ENCODE measurements at regions not wholly inside any gene's neighbourhood (a gene's known extent, or its start where the extent isn't known, plus 50 kb on each side); places are given as distances from the start of the nearest gene placed in this dataset.

- no peak for TF ChIP-seq FOS (IDR thresholded peaks at IDR 0.05; ENCODE audit: borderline replicate concordance, insufficient read depth, low read length)
- TF ChIP-seq POLR2A (IDR thresholded peaks at IDR 0.05; ENCODE audit: low read depth, low read length): no peak
- TF ChIP-seq EZH2 (IDR thresholded peaks at IDR 0.05; ENCODE audit: borderline replicate concordance, low read depth, low read length, severe bottlenecking): no peak
- no peak for TF ChIP-seq CTCF (IDR thresholded peaks at IDR 0.05; ENCODE audit: extremely low read depth in 1 of 2, insufficient read depth in 1 of 2, low read depth in 1 of 2, low read length in 2 of 2)
- TF ChIP-seq POLR2AphosphoS5 (IDR thresholded peaks at IDR 0.05; ENCODE audit: insufficient read depth, low read depth, low read length): no peak
- TF ChIP-seq JUN (IDR thresholded peaks at IDR 0.05; ENCODE audit: borderline replicate concordance, insufficient read depth, insufficient read length, low read depth): no peak
- TF ChIP-seq MAX (IDR thresholded peaks at IDR 0.05; ENCODE audit: insufficient read depth, insufficient read length): no peak
- no peak for TF ChIP-seq GATA2 (IDR thresholded peaks at IDR 0.05; ENCODE audit: insufficient read depth, insufficient read length, low read depth, low read length)
- TF ChIP-seq MYC (IDR thresholded peaks at IDR 0.05; ENCODE audit: low read depth, low read length): no peak
Measured at GRCh38 chr1:232334246-232334645, 295.7 kb downstream of the SIPA1L2 start.

Measured in endothelial cell of umbilical vein (primary cell).